HG02970 (cell line): ENCODE measurements at regions not wholly inside any gene's neighbourhood (a gene's known extent, or its start where the extent isn't known, plus 50 kb on each side); places are given as distances from the start of the nearest gene placed in this dataset.
"Not testable (repeated sequence)": the region's sequence is repeated elsewhere in the genome, so short reads cannot be mapped to it uniquely, and the experiment has no call there.

Source experiments
- ATAC-seq: cut with Tn5 transposase; IDR thresholded peaks from one replicate; pipeline ENCODE4 v1.9.1; 2021; ENCODE audit warnings: mild to moderate bottlenecking, moderate library complexity, moderate number of reproducible peaks; ENCODE audit not compliant: unreplicated experiment, low FRiP score

- peak; percentile 74 for ATAC-seq
These were observed 5455.9 kb upstream of the TPTE start for GRCh38 chr21:5065240-5066211.

- ATAC-seq, result not testable (repeated sequence)
These were observed 5454.6 kb upstream of the TPTE start for GRCh38 chr21:5066682-5067251.

GRCh38 chr21:5067326-5068048 is 5453.9 kb upstream of the TPTE start:
- ATAC-seq, result not testable (repeated sequence)

GRCh38 chr21:5068649-5069048 is 5452.7 kb upstream of the TPTE start:
- not testable (repeated sequence) for ATAC-seq

GRCh38 chr21:5071180-5071579 is 5450.2 kb upstream of the TPTE start:
- not testable (repeated sequence) for ATAC-seq

GRCh38 chr21:5076854-5077253 is 5444.5 kb upstream of the TPTE start:
- not testable (repeated sequence) for ATAC-seq

- not testable (repeated sequence) for ATAC-seq
These were observed 5442.0 kb upstream of the TPTE start for GRCh38 chr21:5079361-5079760.

- ATAC-seq, result not testable (repeated sequence)
These were observed 5441.4 kb upstream of the TPTE start for GRCh38 chr21:5080015-5080414.

GRCh38 chr21:5084246-5084645 is 5437.1 kb upstream of the TPTE start:
- ATAC-seq, result not testable (repeated sequence)

- ATAC-seq, result not testable (repeated sequence)
These were observed 5435.9 kb upstream of the TPTE start for GRCh38 chr21:5085456-5085855.

- peak; percentile 56 for ATAC-seq
These were observed 5435.0 kb upstream of the TPTE start for GRCh38 chr21:5086416-5086815.

- ATAC-seq, result not testable (repeated sequence)
These were observed 5432.6 kb upstream of the TPTE start for GRCh38 chr21:5088820-5089219.

- ATAC-seq, result not testable (repeated sequence)
These were observed 5431.8 kb upstream of the TPTE start for GRCh38 chr21:5089399-5090089.

- not testable (repeated sequence) for ATAC-seq
These were observed 5431.0 kb upstream of the TPTE start for GRCh38 chr21:5090132-5091079.

GRCh38 chr21:5091274-5091673 is 5430.1 kb upstream of the TPTE start:
- ATAC-seq, result not testable (repeated sequence)

GRCh38 chr21:5095628-5096027 is 5425.8 kb upstream of the TPTE start:
- ATAC-seq, result not testable (repeated sequence)

GRCh38 chr21:5098010-5098743 is 5423.2 kb upstream of the TPTE start:
- not testable (repeated sequence) for ATAC-seq

- ATAC-seq, result not testable (repeated sequence)
These were observed 5420.7 kb upstream of the TPTE start for GRCh38 chr21:5100604-5101174.
